ENCODE measurements at regions not wholly inside any gene's neighbourhood (a gene's known extent, or its start where the extent isn't known, plus 50 kb on each side); places are given as distances from the start of the nearest gene placed in this dataset.

DNA sequence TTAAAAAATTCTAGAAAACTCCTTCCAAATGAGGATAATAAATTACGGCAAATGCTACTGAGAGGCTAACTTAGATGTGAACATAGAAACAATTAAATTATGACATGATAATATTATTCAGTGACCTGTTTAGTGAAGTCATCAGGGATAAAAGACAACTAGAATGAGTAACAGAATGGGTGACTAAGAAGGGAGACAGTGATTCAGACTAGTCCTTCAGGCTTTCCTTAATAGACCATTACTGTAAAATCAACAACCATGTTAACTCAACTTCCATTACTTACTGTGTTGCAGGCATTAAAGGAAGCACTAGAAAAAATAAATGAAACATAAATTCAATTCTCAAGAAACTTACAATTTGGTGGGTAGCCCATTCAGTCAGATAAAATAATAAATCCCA, 543.9 kb upstream of the LRFN5 start:
- Histone ChIP-seq H3K27me3 (replicated peaks) (no peaks in the 10 kb centered on the region), H3K4me3 (no peak overlapping the region), H3K4me1 (replicated peaks) (no peaks in the 10 kb centered on the region), H3K27ac (no peak overlapping the region), H3K9me3 (replicated peaks) (no peaks in the 10 kb centered on the region), H3K36me3 (no peaks in the 10 kb centered on the region)
- DNase-seq (ENCODE audit: low read depth in 1 of 2, low spot score in 2 of 2): no peak

DNA sequence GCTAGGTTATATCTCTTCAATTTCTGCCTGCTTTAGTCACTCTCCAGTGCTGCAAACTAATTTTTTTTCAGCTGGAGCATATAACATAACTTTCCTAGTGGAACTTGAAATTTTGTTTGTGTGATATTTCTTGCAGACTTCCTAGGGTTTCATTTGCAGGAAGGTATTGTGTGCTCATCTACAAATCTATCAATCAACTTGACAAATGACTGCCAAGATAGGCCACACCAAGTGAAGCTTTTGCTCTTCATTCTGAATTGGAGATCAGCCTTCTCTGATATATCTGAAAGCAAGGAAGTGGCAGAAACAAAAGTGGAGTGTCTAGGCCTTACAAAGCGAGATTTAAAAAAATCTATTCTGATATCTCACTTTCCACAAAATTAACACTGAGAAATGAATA, 551.1 kb upstream of the LRFN5 start:
- no peak for DNase-seq (ENCODE audit: low read depth in 1 of 2, low spot score in 2 of 2)
- Histone ChIP-seq H3K27ac (no peak overlapping the region), H3K27me3 (replicated peaks) (no peaks in the 10 kb centered on the region), H3K9me3 (replicated peaks) (no peaks in the 10 kb centered on the region), H3K4me1 (replicated peaks) (no peaks in the 10 kb centered on the region), H3K4me3 (no peak overlapping the region), H3K36me3 (no peaks in the 10 kb centered on the region)

DNA sequence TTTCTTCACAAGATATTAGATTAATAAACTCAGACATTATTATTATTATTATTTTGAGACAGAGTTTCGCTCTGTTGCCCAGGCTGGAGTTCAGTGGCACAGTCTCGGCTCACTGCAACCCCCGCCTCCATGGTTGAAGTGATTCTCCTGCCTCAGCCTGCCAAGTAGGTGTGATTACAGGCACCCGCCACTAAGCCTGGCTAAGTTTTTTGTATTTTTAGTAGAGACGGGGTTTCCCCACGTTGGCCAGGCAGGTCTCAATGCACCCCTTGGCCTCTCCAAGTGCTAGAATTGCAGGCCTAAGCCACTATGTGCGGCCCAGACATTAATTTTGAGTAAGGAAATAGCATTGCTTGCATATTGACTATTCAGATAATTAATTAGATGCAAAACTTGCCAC, 554.9 kb upstream of the LRFN5 start:
- no peaks in the 10 kb centered on the region for H3K36me3 ChIP-seq
- H3K4me1 ChIP-seq (replicated peaks): no peaks in the 10 kb centered on the region
- H3K4me3 ChIP-seq: no peak overlapping the region
- H3K27ac ChIP-seq: no peak overlapping the region
- no peak for DNase-seq (ENCODE audit: low read depth in 1 of 2, low spot score in 2 of 2)
- no peaks in the 10 kb centered on the region for H3K27me3 ChIP-seq (replicated peaks)
- H3K9me3 ChIP-seq (replicated peaks): no peaks in the 10 kb centered on the region

DNA sequence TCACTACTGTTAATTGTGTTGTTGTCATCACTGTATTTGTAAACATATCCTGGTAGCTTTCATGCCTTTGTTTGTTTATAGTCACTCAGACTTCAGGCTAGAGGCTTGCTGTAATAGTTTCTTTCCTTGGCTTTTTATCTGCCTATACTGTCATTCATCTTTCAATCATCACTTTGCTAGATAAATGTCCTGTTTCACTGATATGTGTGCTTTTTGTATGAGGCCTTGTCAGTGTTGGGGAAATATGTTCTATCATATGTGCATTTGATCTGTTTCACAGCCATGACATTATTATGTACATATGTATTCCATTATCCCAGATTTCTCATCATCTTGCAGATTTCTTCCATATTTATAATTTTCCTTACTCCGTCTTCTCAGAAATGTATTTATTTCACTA, 558.9 kb upstream of the LRFN5 start:
- Histone ChIP-seq H3K27ac (no peak overlapping the region), H3K4me1 (replicated peaks) (no peaks in the 10 kb centered on the region), H3K36me3 (no peaks in the 10 kb centered on the region), H3K4me3 (no peak overlapping the region), H3K9me3 (replicated peaks) (no peaks in the 10 kb centered on the region), H3K27me3 (replicated peaks) (no peaks in the 10 kb centered on the region)
- no peak for DNase-seq (ENCODE audit: low read depth in 1 of 2, low spot score in 2 of 2)

GRCh38 chr14:41037388-41037787, 569.3 kb upstream of the LRFN5 start:
- no peaks in the 10 kb centered on the region for H3K27me3 ChIP-seq (replicated peaks)
- H3K4me3 ChIP-seq: no peak overlapping the region
- H3K4me1 ChIP-seq (replicated peaks): no peaks in the 10 kb centered on the region

GRCh38 chr14:41034969-41035368, 571.7 kb upstream of the LRFN5 start:
- Histone ChIP-seq H3K4me1 (replicated peaks) (no peaks in the 10 kb centered on the region), H3K9me3 (replicated peaks) (no peaks in the 10 kb centered on the region), H3K27me3 (replicated peaks) (no peaks in the 10 kb centered on the region), H3K36me3 (no peaks in the 10 kb centered on the region), H3K4me3 (no peak overlapping the region), H3K27ac (no peak overlapping the region)
- DNase-seq (ENCODE audit: low read depth in 1 of 2, low spot score in 2 of 2): no peak

More at GRCh38 chr14:41037388-41037787, 569.3 kb upstream of the LRFN5 start:
- no peaks in the 10 kb centered on the region for H3K36me3 ChIP-seq
- no peak for DNase-seq (ENCODE audit: low read depth in 1 of 2, low spot score in 2 of 2)
- no peaks in the 10 kb centered on the region for H3K9me3 ChIP-seq (replicated peaks)
- H3K27ac ChIP-seq: no peak overlapping the region

- Histone ChIP-seq H3K27ac (no peak overlapping the region), H3K27me3 (replicated peaks) (no peaks in the 10 kb centered on the region)
- DNase-seq (ENCODE audit: low read depth in 1 of 2, low spot score in 2 of 2): no peak
Measured at GRCh38 chr14:41022932-41023331, 583.7 kb upstream of the LRFN5 start.

GRCh38 chr14:41016213-41016612, 590.5 kb upstream of the LRFN5 start:
- Histone ChIP-seq H3K27me3 (replicated peaks) (no peaks in the 10 kb centered on the region), H3K4me1 (replicated peaks) (no peaks in the 10 kb centered on the region), H3K4me3 (no peak overlapping the region), H3K9me3 (replicated peaks) (no peaks in the 10 kb centered on the region), H3K36me3 (no peaks in the 10 kb centered on the region), H3K27ac (no peak overlapping the region)
- no peak for DNase-seq (ENCODE audit: low read depth in 1 of 2, low spot score in 2 of 2)

More at GRCh38 chr14:41022932-41023331, 583.7 kb upstream of the LRFN5 start:
- Histone ChIP-seq H3K9me3 (replicated peaks) (no peaks in the 10 kb centered on the region), H3K36me3 (no peaks in the 10 kb centered on the region), H3K4me1 (replicated peaks) (no peaks in the 10 kb centered on the region), H3K4me3 (no peak overlapping the region)

DNA sequence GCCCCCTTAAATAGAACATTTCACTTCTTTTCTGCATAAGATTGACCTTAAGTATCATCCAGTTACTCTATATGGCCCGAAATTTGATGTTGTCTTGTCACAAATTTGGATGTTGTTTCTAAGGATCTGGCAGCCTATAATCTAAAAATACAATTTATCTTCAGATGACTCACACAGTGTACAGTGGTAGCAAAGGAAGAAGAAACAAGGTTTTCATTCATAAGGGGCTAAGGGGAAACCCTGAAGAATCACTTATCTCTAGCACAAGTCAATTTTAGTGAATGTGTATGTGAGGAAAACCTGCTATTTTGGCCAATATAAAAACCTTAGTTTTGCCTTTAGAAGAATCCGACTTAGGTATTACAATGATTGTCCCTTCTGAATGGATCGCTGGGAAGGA, 606.3 kb upstream of the LRFN5 start:
- DNase-seq (ENCODE audit: low read depth in 1 of 2, low spot score in 2 of 2): no peak
- H3K4me3 ChIP-seq: no peak overlapping the region
- no peaks in the 10 kb centered on the region for H3K27me3 ChIP-seq (replicated peaks)
- H3K36me3 ChIP-seq: no peaks in the 10 kb centered on the region
- no peaks in the 10 kb centered on the region for H3K9me3 ChIP-seq (replicated peaks)
- no peaks in the 10 kb centered on the region for H3K4me1 ChIP-seq (replicated peaks)
- no peak overlapping the region for H3K27ac ChIP-seq

DNA sequence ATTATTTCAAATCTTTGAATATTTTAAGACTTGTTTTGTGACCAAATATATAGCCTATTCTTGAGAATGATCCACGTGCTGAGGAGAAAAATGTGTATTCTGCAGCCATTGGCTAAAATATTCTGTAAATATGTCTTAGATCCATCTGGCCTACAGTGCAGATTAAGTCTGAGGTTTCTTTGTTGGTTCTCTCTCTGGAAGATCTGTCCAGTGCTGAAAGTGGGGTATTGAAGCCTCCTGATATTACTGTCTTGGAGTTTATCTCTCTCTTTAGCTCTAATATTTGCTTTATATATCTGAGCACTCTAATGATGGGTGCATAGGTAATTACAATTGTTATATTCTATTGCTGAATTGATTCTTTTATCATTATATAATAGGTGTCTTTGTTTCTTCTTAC, 617.4 kb upstream of the LRFN5 start:
- Histone ChIP-seq H3K9me3 (replicated peaks) (no peaks in the 10 kb centered on the region), H3K4me1 (replicated peaks) (no peaks in the 10 kb centered on the region), H3K4me3 (no peak overlapping the region)

GRCh38 chr14:40987481-40987880, 619.2 kb upstream of the LRFN5 start:
- Histone ChIP-seq H3K36me3 (no peaks in the 10 kb centered on the region), H3K9me3 (replicated peaks) (no peaks in the 10 kb centered on the region), H3K27ac (no peak overlapping the region), H3K27me3 (replicated peaks) (no peaks in the 10 kb centered on the region), H3K4me1 (replicated peaks) (no peaks in the 10 kb centered on the region), H3K4me3 (no peak overlapping the region)
- DNase-seq (ENCODE audit: low read depth in 1 of 2, low spot score in 2 of 2): no peak

More for the DNA sequence above, 617.4 kb upstream of the LRFN5 start:
- H3K36me3 ChIP-seq: no peaks in the 10 kb centered on the region
- no peak overlapping the region for H3K27ac ChIP-seq
- no peaks in the 10 kb centered on the region for H3K27me3 ChIP-seq (replicated peaks)
- no peak for DNase-seq (ENCODE audit: low read depth in 1 of 2, low spot score in 2 of 2)

- Histone ChIP-seq H3K4me1 (replicated peaks) (no peaks in the 10 kb centered on the region), H3K27ac (no peak overlapping the region), H3K36me3 (no peaks in the 10 kb centered on the region), H3K27me3 (replicated peaks) (no peaks in the 10 kb centered on the region), H3K4me3 (no peak overlapping the region), H3K9me3 (replicated peaks) (no peaks in the 10 kb centered on the region)
- no peak for DNase-seq (ENCODE audit: low read depth in 1 of 2, low spot score in 2 of 2)
Measured at GRCh38 chr14:40986655-40987054, 620.0 kb upstream of the LRFN5 start.

GRCh38 chr14:40985584-40985983, 621.1 kb upstream of the LRFN5 start:
- no peak for DNase-seq (ENCODE audit: low read depth in 1 of 2, low spot score in 2 of 2)
- Histone ChIP-seq H3K27me3 (replicated peaks) (no peaks in the 10 kb centered on the region), H3K36me3 (no peaks in the 10 kb centered on the region), H3K27ac (no peak overlapping the region), H3K4me3 (no peak overlapping the region), H3K9me3 (replicated peaks) (no peaks in the 10 kb centered on the region), H3K4me1 (replicated peaks) (no peaks in the 10 kb centered on the region)

DNA sequence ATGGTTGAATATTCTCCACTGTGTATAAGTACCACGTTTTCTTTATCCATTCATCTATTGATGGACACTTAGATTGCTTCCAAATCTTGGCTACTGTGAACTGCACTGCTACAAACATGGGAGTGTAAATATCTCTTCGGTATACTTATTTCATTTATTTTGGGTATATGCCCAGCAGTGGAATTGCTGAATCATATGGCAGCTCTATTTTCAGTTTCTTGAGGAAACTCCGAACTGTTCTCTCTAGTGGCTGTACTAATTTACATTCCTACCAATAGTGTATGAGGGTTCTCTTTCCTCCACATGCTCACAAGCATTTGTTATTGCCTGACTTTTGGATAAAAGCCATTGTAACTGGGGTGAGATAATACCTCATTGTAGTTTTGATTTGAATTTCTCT, 623.1 kb upstream of the LRFN5 start:
- H3K27me3 ChIP-seq (replicated peaks): no peaks in the 10 kb centered on the region
- H3K36me3 ChIP-seq: no peaks in the 10 kb centered on the region
- H3K4me3 ChIP-seq: no peak overlapping the region
- no peak overlapping the region for H3K27ac ChIP-seq
- no peak for DNase-seq (ENCODE audit: low read depth in 1 of 2, low spot score in 2 of 2)
- H3K4me1 ChIP-seq (replicated peaks): no peaks in the 10 kb centered on the region
- no peaks in the 10 kb centered on the region for H3K9me3 ChIP-seq (replicated peaks)

DNA sequence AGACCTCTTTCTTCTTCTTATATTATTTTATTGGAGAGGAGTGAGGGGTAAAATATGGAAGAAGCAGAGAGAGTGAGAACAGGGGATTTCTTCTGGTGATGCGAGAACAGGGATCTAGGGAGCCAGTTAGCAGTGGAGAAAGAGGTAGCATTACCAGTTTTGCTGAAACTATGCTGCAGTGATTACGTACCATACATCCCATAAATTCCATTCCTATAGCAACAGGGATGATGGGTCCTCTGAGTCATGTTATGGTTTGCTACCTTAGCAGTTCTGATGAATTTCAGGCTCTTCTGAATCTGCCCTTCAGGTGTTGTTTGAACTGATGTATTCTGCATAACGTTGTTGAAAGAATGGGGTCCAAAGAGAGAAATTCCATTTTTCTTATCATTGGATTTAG, 625.4 kb upstream of the LRFN5 start:
- no peak for DNase-seq (ENCODE audit: low read depth in 1 of 2, low spot score in 2 of 2)
- Histone ChIP-seq H3K9me3 (replicated peaks) (no peaks in the 10 kb centered on the region), H3K27ac (no peak overlapping the region), H3K4me3 (no peak overlapping the region), H3K27me3 (replicated peaks) (no peaks in the 10 kb centered on the region), H3K4me1 (replicated peaks) (no peaks in the 10 kb centered on the region), H3K36me3 (no peaks in the 10 kb centered on the region)
